Tibial nerve (tissue), 4 donors: ENCODE measurements at regions not wholly inside any gene's neighbourhood (a gene's known extent, or its start where the extent isn't known, plus 50 kb on each side); places are given as distances from the start of the nearest gene placed in this dataset.

Source experiments
- EP300 ChIP-seq, 2 donors: sonication (generic); formaldehyde crosslinking; IDR thresholded peaks; one replicate each; pipeline ENCODE4 v1.6.1; 2017; ENCODE audit warnings: antibody characterized with exemption in 2 of 2, mild to moderate bottlenecking in 1 of 2
- POLR2A ChIP-seq, 2 donors: fragments of 450-650 bp; IDR thresholded peaks; one replicate each; pipeline ENCODE4 v1.6.1; 2017; ENCODE audit warnings: antibody characterized with exemption in 2 of 2, mild to moderate bottlenecking in 2 of 2, moderate library complexity in 2 of 2
- TF ChIP-seq, protein P1 (sequence below), 5 experiments: fragments of 200-600 bp in 3 of 5; fragments of 450-650 bp in 2 of 5; sonication (generic) in 3 of 5; IDR thresholded peaks; one replicate each; pipeline ENCODE4 v1.5.1; 2016 to 2019; ENCODE audit warnings: antibody characterized with exemption in 5 of 5, mild to moderate bottlenecking in 3 of 5, moderate library complexity in 2 of 5

DNA sequence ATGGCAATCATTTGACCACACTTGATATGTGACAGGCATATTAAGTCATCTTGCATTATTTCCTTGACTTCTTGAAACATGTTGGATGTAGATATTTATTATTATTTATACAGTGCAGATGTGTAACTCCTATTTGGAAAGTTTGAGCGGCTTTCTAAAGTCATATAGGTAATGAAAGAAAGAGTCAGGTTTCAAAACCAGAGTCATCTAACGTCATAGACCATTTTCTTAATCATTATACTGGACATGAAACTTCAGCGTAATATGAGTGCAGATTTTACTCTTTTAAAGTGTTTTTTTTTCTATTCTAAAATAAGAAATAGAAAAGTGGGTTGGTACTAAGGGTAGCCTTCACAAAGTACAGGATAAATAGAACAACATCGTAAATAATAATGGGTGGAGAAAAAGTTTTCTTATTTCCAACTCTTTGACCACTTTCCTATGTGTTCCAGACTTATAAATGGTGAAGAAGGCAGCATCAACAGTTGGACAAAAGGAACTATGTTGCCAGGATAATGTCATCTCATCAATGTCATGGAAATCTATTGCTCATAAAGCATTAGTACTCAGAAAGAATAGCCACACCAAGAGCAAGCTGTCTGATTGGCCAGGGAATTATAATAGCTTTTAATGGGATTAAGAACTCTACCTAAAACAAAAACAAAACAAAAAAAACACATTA is 108.0 kb upstream of the PCDH18 start:
- TF ChIP-seq, protein P1, sequence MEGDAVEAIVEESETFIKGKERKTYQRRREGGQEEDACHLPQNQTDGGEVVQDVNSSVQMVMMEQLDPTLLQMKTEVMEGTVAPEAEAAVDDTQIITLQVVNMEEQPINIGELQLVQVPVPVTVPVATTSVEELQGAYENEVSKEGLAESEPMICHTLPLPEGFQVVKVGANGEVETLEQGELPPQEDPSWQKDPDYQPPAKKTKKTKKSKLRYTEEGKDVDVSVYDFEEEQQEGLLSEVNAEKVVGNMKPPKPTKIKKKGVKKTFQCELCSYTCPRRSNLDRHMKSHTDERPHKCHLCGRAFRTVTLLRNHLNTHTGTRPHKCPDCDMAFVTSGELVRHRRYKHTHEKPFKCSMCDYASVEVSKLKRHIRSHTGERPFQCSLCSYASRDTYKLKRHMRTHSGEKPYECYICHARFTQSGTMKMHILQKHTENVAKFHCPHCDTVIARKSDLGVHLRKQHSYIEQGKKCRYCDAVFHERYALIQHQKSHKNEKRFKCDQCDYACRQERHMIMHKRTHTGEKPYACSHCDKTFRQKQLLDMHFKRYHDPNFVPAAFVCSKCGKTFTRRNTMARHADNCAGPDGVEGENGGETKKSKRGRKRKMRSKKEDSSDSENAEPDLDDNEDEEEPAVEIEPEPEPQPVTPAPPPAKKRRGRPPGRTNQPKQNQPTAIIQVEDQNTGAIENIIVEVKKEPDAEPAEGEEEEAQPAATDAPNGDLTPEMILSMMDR (IDR thresholded peaks at IDR 0.05), result no peak
- TF ChIP-seq POLR2A (IDR thresholded peaks at IDR 0.05), result no peak
- TF ChIP-seq EP300 (IDR thresholded peaks at IDR 0.05), result no peak
